Left lobe of liver (tissue), 2 donors: ENCODE measurements at regions not wholly inside any gene's neighbourhood (a gene's known extent, or its start where the extent isn't known, plus 50 kb on each side); places are given as distances from the start of the nearest gene placed in this dataset.
A peak's percentile ranks its signal among the peaks of the same experiment; 100 is the strongest.
"Not testable (repeated sequence)": the region's sequence is repeated elsewhere in the genome, so short reads cannot be mapped to it uniquely, and the experiment has no call there.

Experiments
- ATAC-seq: fragments of 200-7000 bp; cut with Tn5 transposase; one replicate; pipeline ENCODE4 v1.9.1; 2020; ENCODE audit warnings: mild to moderate bottlenecking, moderate library complexity
- DNase-seq: peaks from one replicate; pipeline ENCODE4 v3.0.0-alpha.2; 2020; ENCODE audit warnings: low spot score
- donor health status: DM: no; HTN: no; CAD: no; lungs with moderate emphysema.
- donor health status: DM: no; HTN: yes; CAD: no.

DNA sequence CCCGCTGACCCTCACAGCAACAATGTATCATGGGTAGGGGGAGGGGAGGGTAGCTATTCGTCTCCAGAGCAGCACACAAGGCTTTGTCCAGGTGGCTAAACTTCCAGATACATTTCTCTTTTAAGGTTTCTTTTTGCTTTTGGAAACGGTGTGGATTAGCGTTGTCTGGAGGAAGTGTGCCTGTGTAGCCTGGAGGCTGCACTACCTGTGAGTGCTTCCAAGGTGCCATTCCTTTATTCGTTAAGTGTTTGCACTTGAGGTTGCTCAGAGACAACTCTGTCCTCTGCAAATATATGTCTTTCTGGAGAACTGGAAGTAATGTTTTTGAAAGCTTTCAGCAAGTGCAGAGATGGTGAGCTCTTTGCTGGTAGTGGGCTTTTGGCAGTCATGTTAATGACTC lies 53.1 kb downstream of the HSFY1 start:
- ATAC-seq, DNase-seq: not testable (repeated sequence)

DNA sequence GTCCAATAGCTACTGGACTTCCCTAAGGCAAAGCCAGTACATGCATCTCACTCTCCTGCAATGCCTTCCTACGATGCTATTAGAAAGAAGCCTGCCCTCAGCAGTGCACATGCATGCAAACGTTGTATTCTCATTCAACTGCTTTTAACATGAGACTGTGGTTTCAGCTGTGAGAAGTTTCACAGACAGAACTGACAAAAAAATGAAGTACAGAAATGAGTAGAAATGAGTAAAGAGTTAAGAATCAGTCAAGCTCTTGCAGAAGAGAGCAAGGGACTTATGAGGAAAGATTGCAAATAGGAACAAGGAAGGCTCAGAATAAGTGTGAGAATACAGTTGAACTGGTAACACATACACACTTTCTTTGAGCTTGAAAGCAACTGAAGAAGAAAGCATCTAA lies 54.8 kb downstream of the HSFY1 start:
- ATAC-seq, DNase-seq: not testable (repeated sequence)

DNA sequence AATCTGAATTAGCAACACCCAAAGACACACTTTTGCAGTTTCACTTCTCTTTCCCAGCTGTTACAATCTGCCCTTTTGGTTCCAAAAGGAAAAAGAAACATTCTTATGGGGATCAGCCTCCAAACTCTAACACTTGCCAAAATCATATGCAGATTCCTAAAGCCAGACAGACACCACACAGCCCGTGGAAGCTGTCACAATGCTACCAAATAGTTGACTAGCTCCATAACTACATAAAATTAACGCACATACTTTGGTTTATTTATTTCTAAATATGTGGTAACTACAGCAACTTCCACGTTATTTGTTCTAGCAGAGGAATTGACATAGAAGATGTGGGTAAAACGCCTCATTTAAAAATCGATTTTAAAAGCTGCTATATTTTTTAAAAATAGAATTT lies 59.7 kb downstream of the HSFY1 start:
- not testable (repeated sequence) for DNase-seq, ATAC-seq

DNA sequence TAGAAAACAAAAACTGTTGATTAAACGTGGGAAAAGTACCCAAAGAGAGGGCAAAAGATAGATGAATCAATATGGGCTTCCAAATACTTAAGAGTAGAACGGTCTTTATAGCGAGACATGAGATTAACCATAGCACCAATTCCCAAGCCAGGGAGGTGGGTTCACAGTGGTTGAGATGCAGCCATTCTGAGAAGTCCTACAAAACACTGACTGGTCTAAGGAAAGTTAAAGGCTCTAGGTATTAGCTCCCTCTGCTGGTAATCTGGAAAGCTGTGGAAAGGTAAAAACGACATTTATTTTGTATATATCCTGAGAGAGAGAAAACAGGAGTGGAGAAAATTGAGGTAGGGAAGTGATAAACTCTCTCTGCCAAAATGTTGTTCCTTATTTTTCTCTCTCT lies 61.7 kb downstream of the HSFY1 start:
- ATAC-seq, result peak; percentile 47
- DNase-seq, result not testable (repeated sequence)

DNA sequence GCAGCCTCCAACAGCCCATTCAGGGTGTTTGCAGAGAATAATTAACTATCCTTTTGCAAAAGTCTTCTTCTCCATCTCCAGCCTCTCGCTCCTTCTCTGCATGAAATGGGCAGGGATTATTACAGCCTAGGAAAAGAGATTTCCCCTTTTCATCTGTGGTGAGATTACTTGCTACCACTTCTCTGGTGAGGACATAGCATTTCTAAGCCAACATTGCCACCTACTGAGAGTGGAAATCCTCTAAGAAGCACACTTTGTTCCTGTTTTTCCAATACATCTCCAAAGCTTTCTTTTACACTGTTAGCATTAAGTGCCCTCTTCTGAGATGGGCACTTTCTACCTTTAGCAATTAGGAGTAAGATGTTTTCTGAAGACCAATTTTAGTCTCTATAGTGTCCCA lies 69.3 kb downstream of the HSFY1 start:
- not testable (repeated sequence) for ATAC-seq, DNase-seq

DNA sequence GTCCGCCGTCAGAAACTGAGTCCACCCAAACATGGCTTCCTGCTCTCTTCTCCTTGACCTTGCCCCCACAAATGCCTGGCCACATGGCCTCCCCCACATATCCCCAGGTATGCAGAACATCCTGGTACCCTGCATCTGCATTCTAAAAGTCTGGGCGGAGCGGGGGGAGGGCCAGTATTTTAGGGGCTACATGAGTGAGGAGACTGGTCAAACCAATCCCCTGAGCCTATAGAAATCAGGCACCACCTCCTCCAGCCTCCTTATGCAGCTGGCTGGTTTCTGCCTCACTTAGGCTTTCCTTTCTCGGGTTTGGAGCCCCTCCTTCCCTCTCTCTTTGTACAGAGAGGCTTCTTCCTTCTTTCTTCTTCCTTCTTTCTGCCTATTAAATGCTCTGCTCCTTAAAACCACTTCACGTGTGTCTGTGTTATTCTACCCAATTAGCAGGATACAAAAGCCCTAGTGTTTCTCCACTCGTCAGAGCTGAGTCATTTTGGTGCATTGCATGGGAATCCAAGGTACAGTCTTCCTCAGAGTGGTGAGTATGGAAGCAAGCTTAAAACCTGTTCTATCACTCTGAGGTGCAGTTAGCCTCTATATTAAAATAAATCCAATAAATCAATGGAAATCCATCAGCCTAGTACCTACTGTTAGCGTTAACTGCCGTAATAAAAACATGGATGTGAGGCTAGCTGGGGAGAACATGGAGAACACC lies 83.4 kb downstream of the HSFY1 start:
- not testable (repeated sequence) for DNase-seq, ATAC-seq

DNA sequence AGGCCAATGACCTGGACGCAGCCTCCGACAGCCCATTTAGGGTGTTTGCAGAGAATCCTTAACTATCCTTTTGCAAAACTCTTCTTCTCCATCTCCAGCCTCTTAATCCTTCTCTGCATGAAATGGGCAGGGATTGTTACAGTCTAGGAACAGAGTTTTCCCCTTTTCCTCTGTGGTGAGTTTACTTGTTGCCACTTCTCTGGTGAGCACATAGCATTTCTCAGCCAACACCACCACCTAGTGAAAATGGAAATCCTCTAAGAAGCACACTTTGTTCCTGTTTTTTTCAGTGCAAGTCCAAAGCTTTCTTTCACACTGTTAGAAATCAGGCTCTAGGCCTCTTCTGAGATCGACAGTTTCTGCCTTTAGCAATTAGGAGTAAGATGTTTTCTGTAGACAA lies 84.1 kb downstream of the HSFY1 start:
- not testable (repeated sequence) for ATAC-seq, DNase-seq

DNA sequence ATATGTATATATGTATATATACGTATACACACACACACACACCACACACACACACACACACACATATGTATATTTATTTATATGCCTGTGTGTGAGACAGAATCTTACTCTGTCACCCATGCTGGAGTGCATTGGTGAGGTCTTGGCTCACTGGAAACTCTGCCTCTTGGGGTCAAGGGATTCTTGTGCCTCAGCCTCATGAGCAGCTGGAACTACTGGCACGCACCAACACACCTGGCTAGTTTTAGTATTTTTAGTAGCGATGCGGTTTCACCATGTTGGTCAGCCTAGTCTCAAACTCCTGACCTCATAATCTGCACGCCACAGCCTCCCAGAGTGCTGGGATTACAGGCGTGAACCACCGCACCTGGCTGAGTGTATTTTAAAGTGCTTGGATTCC lies 85.1 kb downstream of the HSFY1 start:
- ATAC-seq, result not testable (repeated sequence)

DNA sequence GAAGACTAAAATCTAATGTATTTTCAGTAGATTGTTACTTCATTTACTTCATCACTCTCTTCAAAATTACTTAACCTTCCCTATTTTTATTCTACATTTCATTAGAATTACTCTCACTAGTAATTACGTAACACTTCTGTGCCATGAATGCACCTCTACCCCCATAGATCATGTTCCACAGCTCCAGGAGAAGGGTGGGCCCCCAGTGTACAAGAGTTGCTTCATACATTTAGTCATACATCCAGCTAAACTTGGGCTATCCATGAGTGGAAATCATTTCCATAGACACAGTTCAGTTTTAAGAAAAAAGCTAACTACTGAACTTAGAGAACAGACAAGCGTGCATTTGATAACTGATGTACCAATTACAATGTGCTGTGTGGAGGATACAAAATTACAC lies 104.2 kb downstream of the HSFY1 start:
- DNase-seq (no peak), ATAC-seq (no peak)

More for the DNA sequence above, 85.1 kb downstream of the HSFY1 start:
- DNase-seq, result not testable (repeated sequence)

DNA sequence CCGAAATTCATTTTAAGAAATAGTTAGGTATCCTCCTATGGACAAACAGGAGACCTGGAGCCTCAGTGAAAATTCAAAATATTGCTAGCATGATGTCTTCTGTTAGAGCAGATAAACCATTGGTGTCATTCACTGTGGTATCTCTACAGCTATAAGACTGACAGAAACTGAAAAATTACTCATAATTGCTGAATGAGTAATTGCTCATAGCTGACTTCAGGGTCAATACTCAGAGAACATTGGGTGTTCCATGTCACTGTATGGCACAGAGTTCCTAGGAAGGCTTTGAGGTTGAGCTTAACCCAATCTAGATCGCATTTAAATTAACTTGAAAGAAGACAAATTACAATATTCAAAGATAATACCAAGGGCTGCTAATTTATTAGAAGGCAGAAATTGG lies 109.0 kb downstream of the HSFY2 start:
- DNase-seq (no peak), ATAC-seq (no peak)

DNA sequence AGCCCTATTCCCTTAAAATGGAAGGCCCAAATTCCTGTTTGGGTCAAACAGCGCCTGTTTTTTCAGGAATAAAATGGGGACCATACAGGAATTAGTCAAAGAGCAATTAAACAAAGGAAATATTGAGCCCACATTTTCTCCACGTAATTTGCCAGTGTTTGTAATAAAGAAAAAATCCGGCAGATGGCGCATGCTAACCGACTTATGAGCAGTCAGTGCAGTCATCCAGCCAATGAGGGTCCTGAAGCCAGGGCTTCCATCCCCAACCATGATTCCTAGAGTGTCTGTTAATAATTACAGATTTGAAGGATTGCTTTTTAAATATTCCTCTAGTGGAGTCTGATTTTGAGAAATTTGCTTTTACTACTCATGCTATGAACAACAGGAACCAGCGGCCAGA lies 103.7 kb downstream of the HSFY2 start:
- DNase-seq (no peak), ATAC-seq (no peak)

DNA sequence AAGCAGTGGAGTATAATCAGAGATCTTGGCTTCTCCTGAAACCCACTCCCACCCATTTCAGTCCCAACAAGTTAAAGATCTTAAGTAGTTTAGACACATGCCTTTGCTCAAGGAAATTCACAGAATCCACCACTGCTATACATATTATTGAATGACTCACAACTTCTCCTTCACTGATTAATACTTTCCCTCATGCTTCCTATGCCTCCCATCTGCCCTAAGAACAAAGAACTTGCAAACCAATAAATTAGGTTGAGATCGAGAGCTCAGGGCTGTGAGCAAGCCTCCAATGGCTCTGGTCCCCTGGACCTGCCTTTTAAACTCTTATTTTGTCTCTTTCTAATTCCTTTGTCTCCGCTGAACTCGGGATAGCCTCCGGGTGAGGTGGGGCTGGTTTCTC lies 101.6 kb downstream of the HSFY2 start:
- DNase-seq, result no peak
- ATAC-seq, result no peak

DNA sequence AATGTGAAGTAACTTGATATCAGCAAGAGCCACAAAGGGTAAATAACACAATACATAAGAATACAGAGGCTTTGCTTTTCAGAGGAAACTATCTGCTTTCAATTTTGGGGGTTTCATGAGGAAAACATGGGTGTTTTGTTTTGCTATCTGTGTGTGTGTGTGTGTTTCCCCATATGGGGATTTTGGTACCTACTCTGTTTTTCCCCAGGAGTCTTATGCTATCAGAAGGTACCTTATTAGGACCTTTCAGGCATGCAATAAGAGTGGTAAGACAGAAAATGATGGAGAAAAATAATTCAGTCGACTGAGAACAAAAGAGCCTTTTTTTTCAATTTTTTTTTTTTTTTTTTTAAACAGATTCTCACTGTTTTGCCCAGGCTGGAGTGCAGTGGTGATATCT lies 87.5 kb downstream of the HSFY2 start:
- not testable (repeated sequence) for ATAC-seq

DNA sequence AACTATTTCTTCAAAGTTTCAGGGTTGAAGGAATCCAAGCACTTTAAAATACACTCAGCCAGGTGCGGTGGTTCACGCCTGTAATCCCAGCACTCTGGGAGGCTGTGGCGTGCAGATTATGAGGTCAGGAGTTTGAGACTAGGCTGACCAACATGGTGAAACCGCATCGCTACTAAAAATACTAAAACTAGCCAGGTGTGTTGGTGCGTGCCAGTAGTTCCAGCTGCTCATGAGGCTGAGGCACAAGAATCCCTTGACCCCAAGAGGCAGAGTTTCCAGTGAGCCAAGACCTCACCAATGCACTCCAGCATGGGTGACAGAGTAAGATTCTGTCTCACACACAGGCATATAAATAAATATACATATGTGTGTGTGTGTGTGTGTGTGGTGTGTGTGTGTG lies 85.2 kb downstream of the HSFY2 start:
- not testable (repeated sequence) for DNase-seq, ATAC-seq

More for the DNA sequence above, 87.5 kb downstream of the HSFY2 start:
- DNase-seq, result not testable (repeated sequence)

DNA sequence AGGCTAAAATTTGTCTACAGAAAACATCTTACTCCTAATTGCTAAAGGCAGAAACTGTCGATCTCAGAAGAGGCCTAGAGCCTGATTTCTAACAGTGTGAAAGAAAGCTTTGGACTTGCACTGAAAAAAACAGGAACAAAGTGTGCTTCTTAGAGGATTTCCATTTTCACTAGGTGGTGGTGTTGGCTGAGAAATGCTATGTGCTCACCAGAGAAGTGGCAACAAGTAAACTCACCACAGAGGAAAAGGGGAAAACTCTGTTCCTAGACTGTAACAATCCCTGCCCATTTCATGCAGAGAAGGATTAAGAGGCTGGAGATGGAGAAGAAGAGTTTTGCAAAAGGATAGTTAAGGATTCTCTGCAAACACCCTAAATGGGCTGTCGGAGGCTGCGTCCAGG lies 84.1 kb downstream of the HSFY2 start:
- not testable (repeated sequence) for ATAC-seq, DNase-seq

DNA sequence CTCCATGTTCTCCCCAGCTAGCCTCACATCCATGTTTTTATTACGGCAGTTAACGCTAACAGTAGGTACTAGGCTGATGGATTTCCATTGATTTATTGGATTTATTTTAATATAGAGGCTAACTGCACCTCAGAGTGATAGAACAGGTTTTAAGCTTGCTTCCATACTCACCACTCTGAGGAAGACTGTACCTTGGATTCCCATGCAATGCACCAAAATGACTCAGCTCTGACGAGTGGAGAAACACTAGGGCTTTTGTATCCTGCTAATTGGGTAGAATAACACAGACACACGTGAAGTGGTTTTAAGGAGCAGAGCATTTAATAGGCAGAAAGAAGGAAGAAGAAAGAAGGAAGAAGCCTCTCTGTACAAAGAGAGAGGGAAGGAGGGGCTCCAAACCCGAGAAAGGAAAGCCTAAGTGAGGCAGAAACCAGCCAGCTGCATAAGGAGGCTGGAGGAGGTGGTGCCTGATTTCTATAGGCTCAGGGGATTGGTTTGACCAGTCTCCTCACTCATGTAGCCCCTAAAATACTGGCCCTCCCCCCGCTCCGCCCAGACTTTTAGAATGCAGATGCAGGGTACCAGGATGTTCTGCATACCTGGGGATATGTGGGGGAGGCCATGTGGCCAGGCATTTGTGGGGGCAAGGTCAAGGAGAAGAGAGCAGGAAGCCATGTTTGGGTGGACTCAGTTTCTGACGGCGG lies 83.5 kb downstream of the HSFY2 start:
- DNase-seq, result not testable (repeated sequence)

DNA sequence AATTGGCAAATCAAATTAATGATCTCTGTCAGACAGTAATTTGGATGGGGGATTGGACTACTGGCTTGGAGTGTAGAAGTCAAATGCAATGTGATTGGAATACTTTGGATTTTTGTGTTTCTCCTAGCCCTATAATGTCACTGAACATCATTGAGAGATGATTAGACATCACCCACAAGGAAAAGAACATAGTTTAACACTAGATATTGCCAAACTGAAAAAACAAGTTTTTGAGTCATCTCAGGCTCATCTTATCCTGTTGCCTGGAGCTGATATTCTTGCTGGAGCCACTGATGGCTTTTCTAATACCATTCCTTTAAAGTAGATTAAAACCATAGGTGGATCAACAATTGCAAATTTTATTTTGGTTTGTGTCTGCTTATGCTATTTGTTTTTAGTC lies 76.7 kb downstream of the HSFY2 start:
- not testable (repeated sequence) for ATAC-seq, DNase-seq

More for the DNA sequence above, 83.5 kb downstream of the HSFY2 start:
- not testable (repeated sequence) for ATAC-seq

DNA sequence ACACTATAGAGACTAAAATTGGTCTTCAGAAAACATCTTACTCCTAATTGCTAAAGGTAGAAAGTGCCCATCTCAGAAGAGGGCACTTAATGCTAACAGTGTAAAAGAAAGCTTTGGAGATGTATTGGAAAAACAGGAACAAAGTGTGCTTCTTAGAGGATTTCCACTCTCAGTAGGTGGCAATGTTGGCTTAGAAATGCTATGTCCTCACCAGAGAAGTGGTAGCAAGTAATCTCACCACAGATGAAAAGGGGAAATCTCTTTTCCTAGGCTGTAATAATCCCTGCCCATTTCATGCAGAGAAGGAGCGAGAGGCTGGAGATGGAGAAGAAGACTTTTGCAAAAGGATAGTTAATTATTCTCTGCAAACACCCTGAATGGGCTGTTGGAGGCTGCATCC lies 69.3 kb downstream of the HSFY2 start:
- not testable (repeated sequence) for ATAC-seq, DNase-seq

DNA sequence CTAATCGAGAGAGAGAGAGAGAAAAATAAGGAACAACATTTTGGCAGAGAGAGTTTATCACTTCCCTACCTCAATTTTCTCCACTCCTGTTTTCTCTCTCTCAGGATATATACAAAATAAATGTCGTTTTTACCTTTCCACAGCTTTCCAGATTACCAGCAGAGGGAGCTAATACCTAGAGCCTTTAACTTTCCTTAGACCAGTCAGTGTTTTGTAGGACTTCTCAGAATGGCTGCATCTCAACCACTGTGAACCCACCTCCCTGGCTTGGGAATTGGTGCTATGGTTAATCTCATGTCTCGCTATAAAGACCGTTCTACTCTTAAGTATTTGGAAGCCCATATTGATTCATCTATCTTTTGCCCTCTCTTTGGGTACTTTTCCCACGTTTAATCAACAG lies 61.8 kb downstream of the HSFY2 start:
- peak; percentile 54 for ATAC-seq
- not testable (repeated sequence) for DNase-seq

DNA sequence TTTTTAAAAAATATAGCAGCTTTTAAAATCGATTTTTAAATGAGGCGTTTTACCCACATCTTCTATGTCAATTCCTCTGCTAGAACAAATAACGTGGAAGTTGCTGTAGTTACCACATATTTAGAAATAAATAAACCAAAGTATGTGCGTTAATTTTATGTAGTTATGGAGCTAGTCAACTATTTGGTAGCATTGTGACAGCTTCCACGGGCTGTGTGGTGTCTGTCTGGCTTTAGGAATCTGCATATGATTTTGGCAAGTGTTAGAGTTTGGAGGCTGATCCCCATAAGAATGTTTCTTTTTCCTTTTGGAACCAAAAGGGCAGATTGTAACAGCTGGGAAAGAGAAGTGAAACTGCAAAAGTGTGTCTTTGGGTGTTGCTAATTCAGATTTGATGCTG lies 59.8 kb downstream of the HSFY2 start:
- DNase-seq, ATAC-seq: not testable (repeated sequence)

DNA sequence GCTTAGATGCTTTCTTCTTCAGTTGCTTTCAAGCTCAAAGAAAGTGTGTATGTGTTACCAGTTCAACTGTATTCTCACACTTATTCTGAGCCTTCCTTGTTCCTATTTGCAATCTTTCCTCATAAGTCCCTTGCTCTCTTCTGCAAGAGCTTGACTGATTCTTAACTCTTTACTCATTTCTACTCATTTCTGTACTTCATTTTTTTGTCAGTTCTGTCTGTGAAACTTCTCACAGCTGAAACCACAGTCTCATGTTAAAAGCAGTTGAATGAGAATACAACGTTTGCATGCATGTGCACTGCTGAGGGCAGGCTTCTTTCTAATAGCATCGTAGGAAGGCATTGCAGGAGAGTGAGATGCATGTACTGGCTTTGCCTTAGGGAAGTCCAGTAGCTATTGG lies 54.8 kb downstream of the HSFY2 start:
- not testable (repeated sequence) for ATAC-seq, DNase-seq

DNA sequence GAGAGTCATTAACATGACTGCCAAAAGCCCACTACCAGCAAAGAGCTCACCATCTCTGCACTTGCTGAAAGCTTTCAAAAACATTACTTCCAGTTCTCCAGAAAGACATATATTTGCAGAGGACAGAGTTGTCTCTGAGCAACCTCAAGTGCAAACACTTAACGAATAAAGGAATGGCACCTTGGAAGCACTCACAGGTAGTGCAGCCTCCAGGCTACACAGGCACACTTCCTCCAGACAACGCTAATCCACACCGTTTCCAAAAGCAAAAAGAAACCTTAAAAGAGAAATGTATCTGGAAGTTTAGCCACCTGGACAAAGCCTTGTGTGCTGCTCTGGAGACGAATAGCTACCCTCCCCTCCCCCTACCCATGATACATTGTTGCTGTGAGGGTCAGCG lies 53.1 kb downstream of the HSFY2 start:
- not testable (repeated sequence) for DNase-seq, ATAC-seq
